ENCODE measurements at regions not wholly inside any gene's neighbourhood (a gene's known extent, or its start where the extent isn't known, plus 50 kb on each side); places are given as distances from the start of the nearest gene placed in this dataset.

- no peak for TF ChIP-seq ESRRG (CRISPR knock-in tag; IDR thresholded peaks at IDR 0.05)
- no peak for TF ChIP-seq ZNF70 (CRISPR knock-in tag; IDR thresholded peaks at IDR 0.05)
- no peak for ATAC-seq
Measured at GRCh38 chr18:51687845-51688585, 490.5 kb upstream of the MEX3C start.

DNA sequence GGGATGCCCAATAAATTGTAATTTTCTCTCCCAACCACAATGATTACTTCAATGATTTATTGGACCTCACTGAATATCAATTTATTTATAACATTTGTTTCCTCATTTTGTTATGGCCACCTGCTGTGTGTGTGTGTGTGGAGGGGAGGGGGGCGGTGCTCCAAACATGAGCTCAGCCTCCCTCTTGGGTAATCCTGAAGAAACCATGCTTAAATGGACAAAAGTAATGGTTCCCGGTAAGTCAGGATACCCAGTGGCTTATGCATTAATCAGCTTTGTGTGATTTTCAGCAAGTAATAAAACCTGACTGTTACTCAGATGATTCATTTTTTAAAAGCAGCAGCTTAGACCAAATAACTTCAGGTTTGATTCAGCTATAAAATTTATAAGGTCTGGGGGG is 495.1 kb upstream of the MEX3C start:
- ATAC-seq: no peak
- TF ChIP-seq ESRRG (CRISPR knock-in tag; IDR thresholded peaks at IDR 0.05) (no peak), SNAI2 (CRISPR knock-in tag; IDR thresholded peaks at IDR 0.05) (no peak), CSDC2 (CRISPR knock-in tag; IDR thresholded peaks at IDR 0.05) (no peak), TSHZ2 (CRISPR knock-in tag; IDR thresholded peaks at IDR 0.05) (no peak), PATZ1 (CRISPR knock-in tag; IDR thresholded peaks at IDR 0.05; ENCODE audit: borderline replicate concordance) (no peak), POU6F1 (CRISPR knock-in tag; IDR thresholded peaks at IDR 0.05; ENCODE audit: borderline replicate concordance, low read depth) (no peak), OSR1 (CRISPR knock-in tag; IDR thresholded peaks at IDR 0.05) (no peak), ARNTL (CRISPR knock-in tag; IDR thresholded peaks at IDR 0.05; ENCODE audit: borderline replicate concordance, low read depth) (no peak), GLIS3 (CRISPR knock-in tag; IDR thresholded peaks at IDR 0.05) (no peak), TCF4 (CRISPR knock-in tag; IDR thresholded peaks at IDR 0.05; ENCODE audit: borderline replicate concordance) (no peak)
- TF ChIP-seq, protein P1, sequence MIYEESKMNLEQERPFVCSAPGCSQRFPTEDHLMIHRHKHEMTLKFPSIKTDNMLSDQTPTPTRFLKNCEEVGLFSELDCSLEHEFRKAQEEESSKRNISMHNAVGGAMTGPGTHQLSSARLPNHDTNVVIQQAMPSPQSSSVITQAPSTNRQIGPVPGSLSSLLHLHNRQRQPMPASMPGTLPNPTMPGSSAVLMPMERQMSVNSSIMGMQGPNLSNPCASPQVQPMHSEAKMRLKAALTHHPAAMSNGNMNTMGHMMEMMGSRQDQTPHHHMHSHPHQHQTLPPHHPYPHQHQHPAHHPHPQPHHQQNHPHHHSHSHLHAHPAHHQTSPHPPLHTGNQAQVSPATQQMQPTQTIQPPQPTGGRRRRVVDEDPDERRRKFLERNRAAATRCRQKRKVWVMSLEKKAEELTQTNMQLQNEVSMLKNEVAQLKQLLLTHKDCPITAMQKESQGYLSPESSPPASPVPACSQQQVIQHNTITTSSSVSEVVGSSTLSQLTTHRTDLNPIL (CRISPR knock-in tag; IDR thresholded peaks at IDR 0.05; ENCODE audit: low read depth): no peak

DNA sequence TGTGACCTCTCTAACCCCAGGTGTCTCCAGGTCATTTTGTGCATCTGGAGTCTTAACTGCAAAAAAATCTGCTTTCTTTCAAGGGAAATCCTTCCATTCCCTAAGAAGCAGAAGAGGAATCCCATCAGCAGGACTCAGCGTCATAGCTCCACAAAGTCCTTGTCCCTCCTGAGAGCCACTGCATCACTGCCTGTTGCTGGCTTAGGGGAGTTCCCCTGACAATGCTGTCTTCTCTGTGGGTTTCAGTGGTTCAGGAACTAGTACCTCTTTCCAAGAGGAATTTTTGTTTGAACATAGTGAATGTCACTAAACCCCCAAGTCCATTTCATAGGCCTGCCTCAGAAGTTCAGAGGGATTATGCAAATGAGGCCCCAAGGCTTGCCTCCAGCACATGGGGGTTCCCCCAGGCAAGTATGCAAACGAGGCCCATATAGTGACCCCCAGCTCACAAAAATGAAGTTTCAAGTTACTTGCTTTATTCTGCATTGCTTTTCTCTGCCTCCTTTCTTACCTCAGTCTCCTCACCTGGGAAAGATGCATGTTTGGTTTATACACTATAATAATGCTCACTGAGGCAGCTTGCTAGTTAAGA is 513.9 kb upstream of the MEX3C start:
- no peak for ATAC-seq

More for the DNA sequence above, 513.9 kb upstream of the MEX3C start:
- TF ChIP-seq ISL1 (CRISPR knock-in tag; IDR thresholded peaks at IDR 0.05) (no peak), TSHZ2 (CRISPR knock-in tag; IDR thresholded peaks at IDR 0.05) (no peak), ZFP30 (CRISPR knock-in tag; IDR thresholded peaks at IDR 0.05) (no peak), TCF4 (CRISPR knock-in tag; IDR thresholded peaks at IDR 0.05; ENCODE audit: borderline replicate concordance) (no peak)

Data from SK-N-SH treated with all-trans-retinoic acid at 6 μM for 48 hours (cell line).